GM12878 (cell line): ENCODE measurements at regions not wholly inside any gene's neighbourhood (a gene's known extent, or its start where the extent isn't known, plus 50 kb on each side); places are given as distances from the start of the nearest gene placed in this dataset.

Experiments
- ATAC-seq: fragments of 200-7000 bp; cut with Tn5 transposase; 3 replicates; pipeline ENCODE4 v1.9.1; 2020; ENCODE audit warnings: mild to moderate bottlenecking, moderate library complexity
- BruUV-seq: library from RNA; stranded (reverse); fragments of 400-500 nt; replicated peaks from 2 replicates; lab custom pipeline; 2021; lab: Mats Ljungman, UMichigan
- CTCF ChIA-PET: fragments of 300-600 bp; sonication (Branson Sonifier 250); formaldehyde crosslinking; extraction: SDS; loops from one replicate; lab custom pipeline; 2021; ENCODE audit warnings: inconsistent platforms; lab: Yijun Ruan, JAX
- POLR2A ChIA-PET: fragments of 350-600 bp; formaldehyde crosslinking; extraction: SDS; loops from one replicate; lab custom pipeline; 2021; ENCODE audit warnings: inconsistent platforms; lab: Charles Lee
- RAD21 ChIA-PET: fragments of 300-600 bp; sonication (Branson Sonifier 250); formaldehyde crosslinking; loops from one replicate; lab custom pipeline; 2023; ENCODE audit warnings: antibody characterized with exemption; ENCODE audit not compliant: unreplicated experiment; lab: Charles Lee
- SMC1A ChIA-PET: fragments of 300-600 bp; sonication (Branson Sonifier 250); formaldehyde crosslinking; loops from one replicate; lab custom pipeline; 2023; ENCODE audit not compliant: unreplicated experiment, uncharacterized antibody; lab: Charles Lee
- DNase-seq: peaks from one replicate; pipeline ENCODE4 v3.0.0-alpha.2; 2011; ENCODE audit warnings: low read depth, low spot score
- FAIRE-seq: peaks from 3 replicates; lab custom pipeline; 2011; peaks lifted over from hg19 to GRCh38; lab: Jason Lieb, UNC
- H2AFZ ChIP-seq: 2 replicates; pipeline ENCODE4 v1.6.0; 2011; ENCODE audit warnings: low read depth, low read length, control low read depth; ENCODE audit not compliant: control insufficient read depth
- H3K27ac ChIP-seq: 2 replicates; pipeline ENCODE4 v1.5.1; 2011; ENCODE audit warnings: control low read depth; ENCODE audit not compliant: control insufficient read depth, insufficient read depth
- H3K27me3 ChIP-seq, 2 experiments: replicated peaks in 1 of 2; 2 replicates each; pipeline versions ENCODE4 v1.6.0 to v1.6.1; 2011; ENCODE audit warnings: low read length in 1 of 2; ENCODE audit not compliant: control insufficient read depth in 2 of 2, insufficient read depth in 2 of 2
- H3K36me3 ChIP-seq, 2 experiments: 2 replicates each; pipeline ENCODE4 v1.5.1; 2011; ENCODE audit warnings: low read length in 1 of 2; ENCODE audit not compliant: control insufficient read depth in 2 of 2, insufficient read depth in 2 of 2
- H3K4me1 ChIP-seq: 2 replicates; pipeline ENCODE4 v1.6.1; 2011; ENCODE audit warnings: mild to moderate bottlenecking, low read length, moderate library complexity, mixed read lengths; ENCODE audit not compliant: control insufficient read depth, insufficient read depth
- H3K4me2 ChIP-seq: 2 replicates; pipeline ENCODE4 v1.6.0; 2011; ENCODE audit warnings: control low read depth; ENCODE audit not compliant: control insufficient read depth, insufficient read depth
- H3K4me3 ChIP-seq: fragments of 200-600 bp; sonication (generic); 2 replicates; pipeline ENCODE4 v1.5.1; 2016
- H3K79me2 ChIP-seq: 2 replicates; pipeline ENCODE4 v1.6.0; 2011; ENCODE audit warnings: low read length; ENCODE audit not compliant: control insufficient read depth, insufficient read depth
- H3K9ac ChIP-seq: 2 replicates; pipeline ENCODE4 v1.8.0; 2011; ENCODE audit warnings: low read length, control low read depth, mixed read lengths; ENCODE audit not compliant: control insufficient read depth, insufficient read depth
- H3K9me3 ChIP-seq: replicated peaks from 3 replicates; pipeline ENCODE4 v1.5.1; 2011; ENCODE audit warnings: mild to moderate bottlenecking, low read length; ENCODE audit not compliant: control insufficient read depth, insufficient read depth
- H4K20me1 ChIP-seq: 2 replicates; pipeline ENCODE4 v1.6.0; 2011; ENCODE audit not compliant: control insufficient read depth, insufficient read depth
- BCL11A ChIP-seq: IDR thresholded peaks from 2 replicates; pipeline ENCODE4 v1.6.1; 2011; ENCODE audit warnings: low read depth, low read length
- BCLAF1 ChIP-seq: fragments of 450-650 bp; IDR thresholded peaks from 2 replicates; pipeline ENCODE4 v1.6.1; 2017; ENCODE audit warnings: antibody characterized with exemption, mild to moderate bottlenecking, moderate library complexity
- EZH2 ChIP-seq: IDR thresholded peaks from 2 replicates; pipeline ENCODE4 v1.6.1; 2012; ENCODE audit warnings: low read depth, mild to moderate bottlenecking, control low read depth, inconsistent platforms, low read length, borderline replicate concordance; ENCODE audit not compliant: control insufficient read depth
- MYB ChIP-seq: fragments of 150-350 bp; IDR thresholded peaks from 2 replicates; pipeline ENCODE4 v1.6.1; 2014; ENCODE audit warnings: mild to moderate bottlenecking, low read depth, low read length, borderline replicate concordance
- PKNOX1 ChIP-seq: fragments of 450-650 bp; IDR thresholded peaks from 2 replicates; pipeline ENCODE4 v1.6.1; 2016; ENCODE audit warnings: mild to moderate bottlenecking
- RUNX3 ChIP-seq: IDR thresholded peaks from 2 replicates; pipeline ENCODE4 v1.6.1; 2012; ENCODE audit warnings: low read length, inconsistent platforms
- WRNIP1 ChIP-seq: IDR thresholded peaks from 2 replicates; pipeline ENCODE4 v1.6.1; 2011; ENCODE audit warnings: low read depth, low read length, improper control_type of control experiment, borderline replicate concordance
- in situ Hi-C: fragments of 300-500 bp; cut with MboI; formaldehyde crosslinking; loops from 9 replicates; pipeline ENCODE4 v1.14.3; 2018; ENCODE audit warnings: mixed read lengths
- intact Hi-C: fragments of 100-400 bp; cut with micrococcal nuclease; formaldehyde crosslinking; loops from one replicate; pipeline ENCODE4 v1.14.2; 2022; ENCODE audit not compliant: unreplicated experiment

- Histone ChIP-seq H3K4me3 (no peak overlapping the region), H4K20me1 (no peaks in the 10 kb centered on the region), H3K36me3 (no peaks in the 10 kb centered on the region), H3K9ac (no peak overlapping the region), H3K4me2 (no peak overlapping the region), H3K79me2 (no peaks in the 10 kb centered on the region), H3K27me3 (no peaks in the 10 kb centered on the region), H3K4me1 (no peaks in the 10 kb centered on the region), H3K27ac (no peak overlapping the region), H3K9me3 (no peaks in the 10 kb centered on the region), H2AFZ (no peak overlapping the region)
- intact Hi-C loops (no loop called here), in situ Hi-C loops (no loop called here)
- ATAC-seq (no peak), DNase-seq (no peak), FAIRE-seq (peak; percentile 7)
- CTCF ChIA-PET: interaction anchor here (0.6 kb wide), 1 partner anchor 385 kb away, joined by 3 read pairs; no protein-coding TSS in a partner anchor
- POLR2A ChIA-PET: no interaction called here
- SMC1A ChIA-PET: interaction anchor here (0.6 kb wide), 1 partner anchor 1201 kb away, joined by 3 read pairs; no protein-coding TSS in a partner anchor
- RAD21 ChIA-PET: no interaction called here
- BruUV-seq: no TSS peak
- TF ChIP-seq PKNOX1 (no peak), BCLAF1 (no peak), EZH2 (no peak), WRNIP1 (no peak), BCL11A (no peak), RUNX3 (no peak), MYB (no peak)
These were observed 390.4 kb upstream of the PRR16 start for GRCh38 chr5:120073722-120074121.
